Omental fat pad (tissue), 3 donors: ENCODE measurements at regions not wholly inside any gene's neighbourhood (a gene's known extent, or its start where the extent isn't known, plus 50 kb on each side); places are given as distances from the start of the nearest gene placed in this dataset.

Experiments used
- ATAC-seq: fragments of 150-250 bp; one replicate; pipeline ENCODE4 v1.9.1; 2016; ENCODE audit warnings: mild to moderate bottlenecking, moderate library complexity; ENCODE audit not compliant: low FRiP score
- DNase-seq: peaks from one replicate; pipeline ENCODE4 v3.0.0-alpha.2; 2019; ENCODE audit warnings: low spot score
- CTCF ChIP-seq, 3 donors: fragments of 450-650 bp; IDR thresholded peaks; one replicate each; pipeline ENCODE4 v1.5.1; 2016 to 2017; ENCODE audit warnings: antibody characterized with exemption in 3 of 3, mild to moderate bottlenecking in 3 of 3, moderate library complexity in 2 of 3

DNA sequence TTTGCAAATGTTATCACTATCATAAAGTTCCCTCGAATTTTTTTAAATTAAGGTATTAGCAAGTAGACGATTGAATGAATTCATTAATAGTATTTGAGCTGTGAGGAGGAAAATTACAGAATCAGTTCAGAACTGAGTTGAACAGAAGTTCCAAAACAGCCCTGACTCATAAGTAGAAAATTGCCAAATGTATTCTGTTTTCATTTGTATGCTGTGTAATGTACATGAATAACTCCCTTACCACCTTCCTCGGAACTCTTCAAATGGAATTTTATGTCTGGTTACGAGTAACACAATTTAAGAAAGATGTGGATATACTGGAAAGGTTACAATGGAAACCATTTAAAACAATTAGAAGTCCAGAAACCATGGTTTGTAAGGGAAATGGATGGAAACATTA is 283.3 kb upstream of the FAR2 start:
- DNase-seq = no peak

DNA sequence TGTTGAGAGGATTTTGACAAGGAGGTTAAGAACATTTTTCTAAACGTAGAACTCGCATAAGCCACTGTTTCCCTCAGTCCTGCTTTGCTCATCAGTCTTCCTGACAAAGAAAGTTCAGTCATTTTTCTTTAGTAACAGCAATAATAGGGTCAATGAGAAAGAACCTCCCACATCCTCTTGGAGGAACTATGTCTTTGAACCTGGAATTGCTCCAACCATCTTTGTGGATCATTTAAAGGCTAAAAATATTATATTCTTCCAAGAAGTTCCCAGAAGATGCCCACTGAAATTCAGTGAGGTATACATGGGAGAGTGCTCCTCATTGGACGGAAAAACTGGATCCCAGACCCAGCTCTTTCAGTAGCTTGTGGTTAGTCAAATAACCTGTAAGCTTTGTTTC is 282.8 kb upstream of the FAR2 start:
- no peak for TF ChIP-seq CTCF (IDR thresholded peaks at IDR 0.05)
- DNase-seq (no peak), ATAC-seq (no peak)

More for the DNA sequence above, 283.3 kb upstream of the FAR2 start:
- no peak for ATAC-seq
- no peak for TF ChIP-seq CTCF (IDR thresholded peaks at IDR 0.05)

DNA sequence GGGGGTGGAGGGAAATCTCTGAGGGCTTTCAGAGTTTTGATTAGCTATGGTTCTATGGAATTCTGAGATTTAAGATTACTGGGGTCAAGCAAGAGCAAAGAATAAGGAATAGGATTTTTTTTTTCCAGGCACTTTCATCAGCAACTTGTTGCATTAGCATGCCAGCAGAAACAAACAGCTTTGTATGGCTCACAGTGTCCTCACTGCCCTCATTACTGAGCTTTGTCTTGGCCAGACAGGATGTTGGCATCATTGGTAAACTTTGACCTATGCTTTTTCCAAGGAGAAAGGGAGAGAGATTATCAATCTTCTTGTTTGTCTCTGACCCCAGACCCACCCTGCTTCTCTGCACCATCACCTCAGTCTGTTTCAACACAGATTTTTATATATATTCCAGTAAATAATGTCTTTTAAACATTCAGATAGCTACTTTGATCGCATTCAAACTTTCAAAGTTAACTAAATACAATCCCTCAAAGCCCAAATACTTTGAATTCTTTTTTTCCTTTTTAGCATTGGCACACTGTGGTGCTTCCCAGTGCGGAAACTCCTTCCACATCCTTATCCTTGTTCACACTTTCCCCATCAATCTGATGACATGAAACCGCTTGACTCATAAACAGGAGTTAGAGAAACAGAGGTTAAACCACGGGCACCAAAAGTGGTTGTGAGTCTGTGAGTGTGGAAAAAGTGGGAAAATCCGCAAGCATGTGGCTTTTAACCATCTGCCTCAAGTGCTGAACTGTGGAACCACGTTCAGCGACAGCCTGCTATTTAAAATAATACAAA is 282.2 kb upstream of the FAR2 start:
- no peak for DNase-seq
- TF ChIP-seq CTCF (IDR thresholded peaks at IDR 0.05) = no peak
- ATAC-seq = peak; percentile 91

DNA sequence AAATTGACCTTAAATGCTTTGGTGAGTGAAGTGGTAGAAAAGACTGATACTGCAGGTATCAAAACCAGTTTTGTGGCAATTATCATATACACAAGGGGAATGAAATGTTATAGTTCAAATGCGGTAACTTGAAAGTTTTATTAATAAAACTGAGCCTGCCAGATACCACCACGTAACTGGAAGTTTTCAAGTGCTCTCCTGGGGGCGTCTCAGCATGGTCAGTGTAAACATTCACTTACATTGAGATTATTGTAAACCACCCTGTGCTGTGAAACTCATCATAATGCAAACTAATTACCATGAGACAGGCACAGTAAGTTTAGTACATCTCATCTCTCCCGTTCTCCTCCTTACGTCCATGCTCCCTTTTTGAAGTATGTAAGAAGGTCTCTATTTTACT is 280.7 kb upstream of the FAR2 start:
- TF ChIP-seq CTCF (IDR thresholded peaks at IDR 0.05) = no peak
- ATAC-seq = no peak
- no peak for DNase-seq

GRCh38 chr12:28869197-28869596 is 279.9 kb upstream of the FAR2 start:
- ATAC-seq (peak; percentile 53), DNase-seq (no peak)
- TF ChIP-seq CTCF (IDR thresholded peaks at IDR 0.05) = no peak

DNA sequence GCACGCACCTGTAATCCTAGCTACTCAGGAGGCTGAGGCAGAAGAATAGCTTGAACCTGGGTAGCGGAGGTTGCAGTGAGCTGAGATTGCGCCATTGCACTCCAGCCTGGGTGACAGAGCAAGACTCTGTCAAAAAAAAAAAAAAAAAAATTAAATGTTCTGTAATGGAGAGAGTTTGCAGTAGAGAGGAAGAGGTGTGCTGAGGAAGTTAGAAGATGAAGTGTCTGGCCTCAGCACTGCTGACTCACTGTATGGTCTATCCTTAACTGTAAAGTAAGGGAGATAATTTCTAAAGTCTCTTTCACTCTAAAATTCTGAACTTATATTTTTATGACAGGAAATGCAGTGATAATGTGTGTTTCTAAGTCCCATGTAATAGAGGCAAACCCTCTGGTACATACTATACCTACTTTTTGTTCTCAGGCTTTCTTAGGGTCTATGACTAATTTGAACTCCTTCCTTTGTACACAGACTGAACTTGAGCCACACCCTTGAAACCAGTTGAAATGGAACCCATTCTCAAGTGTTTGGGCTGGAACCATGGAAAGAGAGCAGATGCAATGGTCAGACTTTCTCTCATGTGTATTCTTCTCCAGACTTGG is 278.1 kb upstream of the FAR2 start:
- no peak for DNase-seq
- no peak for ATAC-seq
- TF ChIP-seq CTCF (IDR thresholded peaks at IDR 0.05) = no peak
